Keratinocyte (primary cell): ENCODE measurements at regions not wholly inside any gene's neighbourhood (a gene's known extent, or its start where the extent isn't known, plus 50 kb on each side); places are given as distances from the start of the nearest gene placed in this dataset.

ENCODE experiments used
- CTCF ChIP-seq, 3 experiments: IDR thresholded peaks in 1 of 3; conservative IDR thresholded peaks in 1 of 3; optimal IDR thresholded peaks in 1 of 3; 2 replicates in 2 of 3; 3 replicates in 1 of 3; pipeline versions ENCODE3 to v1.5.1; 2011; ENCODE audit warnings: low read length in 3 of 3, mild to moderate bottlenecking in 3 of 3, moderate library complexity in 2 of 3, control low read depth in 1 of 3, inconsistent platforms in 1 of 3; ENCODE audit not compliant: insufficient read depth in 2 of 3; ENCODE audit errors: extremely low read depth in 1 of 3
- EZH2 ChIP-seq: IDR thresholded peaks from one replicate; pipeline ENCODE4 v1.6.1; 2012; ENCODE audit warnings: inconsistent platforms, mild to moderate bottlenecking, low read length, moderate library complexity

GRCh38 chr18:55672574-55673361, 84.8 kb upstream of the TCF4 start:
- TF ChIP-seq CTCF (optimal IDR thresholded peaks at IDR 0.05 in 1 of 3, IDR thresholded peaks at IDR 0.05 in 1 of 3, conservative IDR thresholded peaks at IDR 0.05 in 1 of 3; ENCODE audit: extremely low read depth in 1 of 3, insufficient read depth in 2 of 3, low read length in 3 of 3) (no peak), EZH2 (no peak)
